WTC11 (cell line): ENCODE measurements at regions not wholly inside any gene's neighbourhood (a gene's known extent, or its start where the extent isn't known, plus 50 kb on each side); places are given as distances from the start of the nearest gene placed in this dataset.

Source experiments
- ATAC-seq: fragments of 200-7000 bp; cut with Tn5 transposase; 2 replicates; pipeline ENCODE4 v1.10.0; 2021; ENCODE audit warnings: mild to moderate bottlenecking, moderate library complexity
- CTCF ChIA-PET: fragments of 300-600 bp; sonication (Branson Sonifier 250); formaldehyde crosslinking; loops from one replicate; lab custom pipeline; 2021; ENCODE audit warnings: antibody characterized with exemption; lab: Charles Lee
- POLR2A ChIA-PET: fragments of 350-600 bp; sonication (Branson Sonifier 250); formaldehyde crosslinking; loops from one replicate; lab custom pipeline; 2021; ENCODE audit warnings: antibody characterized with exemption; lab: Charles Lee
- DNase-seq: peaks from one replicate; pipeline ENCODE4 v3.0.0; 2021; ENCODE audit warnings: low spot score
- H3K27ac Mint-ChIP-seq: 2 replicates; pipeline ENCODE4 v1.8.0; 2021; ENCODE audit warnings: mixed read lengths
- H3K27me3 Mint-ChIP-seq: 2 replicates; pipeline ENCODE4 v1.8.0; 2021; ENCODE audit warnings: low read depth, mild to moderate bottlenecking, moderate library complexity, mixed read lengths
- H3K36me3 Mint-ChIP-seq: 2 replicates; pipeline ENCODE4 v1.8.0; 2021; ENCODE audit warnings: mixed read lengths
- H3K4me1 Mint-ChIP-seq: 2 replicates; pipeline ENCODE4 v1.8.0; 2022; ENCODE audit warnings: mixed read lengths
- H3K4me3 Mint-ChIP-seq: 2 replicates; pipeline ENCODE4 v1.8.0; 2021; ENCODE audit warnings: mild to moderate bottlenecking, moderate library complexity, mixed read lengths
- H3K9me3 Mint-ChIP-seq: 2 replicates; pipeline ENCODE4 v1.8.0; 2021; ENCODE audit warnings: mixed read lengths
- ATF2 ChIP-seq: sonication (generic); formaldehyde crosslinking; IDR thresholded peaks from 2 replicates; pipeline ENCODE4 v1.8.1; 2022; ENCODE audit warnings: low read depth, missing genetic modification reagents, borderline replicate concordance
- ATF3 ChIP-seq: sonication (generic); formaldehyde crosslinking; conservative IDR thresholded peaks from 2 replicates; pipeline ENCODE4 v1.8.1; 2022; ENCODE audit warnings: mild to moderate bottlenecking, missing genetic modification reagents
- ETV6 ChIP-seq: sonication (generic); formaldehyde crosslinking; IDR thresholded peaks from 2 replicates; pipeline ENCODE4 v1.8.1; 2022; ENCODE audit warnings: mild to moderate bottlenecking, missing genetic modification reagents
- FOXK1 ChIP-seq: sonication (generic); formaldehyde crosslinking; IDR thresholded peaks from 2 replicates; pipeline ENCODE4 v1.8.0; 2022; ENCODE audit warnings: mild to moderate bottlenecking, moderate library complexity, missing genetic modification reagents
- FOXP1 ChIP-seq: sonication (generic); formaldehyde crosslinking; IDR thresholded peaks from 2 replicates; pipeline ENCODE4 v1.8.0; 2022; ENCODE audit warnings: missing genetic modification reagents, mild to moderate bottlenecking, moderate library complexity, borderline replicate concordance
- FOXP4 ChIP-seq: sonication (generic); formaldehyde crosslinking; IDR thresholded peaks from 2 replicates; pipeline ENCODE4 v1.8.0; 2022; ENCODE audit warnings: mild to moderate bottlenecking, missing genetic modification reagents
- HMGA2 ChIP-seq: fragments of 250-450 bp; sonication (Bioruptor Pico); IDR thresholded peaks from 2 replicates; pipeline ENCODE4 v1.4.0; 2021; ENCODE audit warnings: mild to moderate bottlenecking, moderate library complexity
- JAZF1 ChIP-seq: fragments of 250-450 bp; sonication (Bioruptor Pico); IDR thresholded peaks from 2 replicates; pipeline ENCODE4 v1.9.0; 2021; ENCODE audit warnings: moderate library complexity, mild to moderate bottlenecking, inconsistent platforms
- MAX ChIP-seq: sonication (generic); formaldehyde crosslinking; IDR thresholded peaks from 2 replicates; pipeline ENCODE4 v1.8.0; 2022; ENCODE audit warnings: mild to moderate bottlenecking, missing genetic modification reagents
- RELA ChIP-seq: sonication (generic); formaldehyde crosslinking; IDR thresholded peaks from 2 replicates; pipeline ENCODE4 v1.8.1; 2022; ENCODE audit warnings: missing genetic modification reagents, mild to moderate bottlenecking, borderline replicate concordance
- RORB ChIP-seq: fragments of 250-450 bp; sonication (Bioruptor Pico); IDR thresholded peaks from 2 replicates; pipeline ENCODE4 v1.9.0; 2021; ENCODE audit warnings: mild to moderate bottlenecking
- TEAD4 ChIP-seq: sonication (generic); formaldehyde crosslinking; IDR thresholded peaks from 2 replicates; pipeline ENCODE4 v1.8.0; 2022; ENCODE audit warnings: mild to moderate bottlenecking, missing genetic modification reagents
- ZNF138 ChIP-seq: sonication (generic); formaldehyde crosslinking; conservative IDR thresholded peaks from 2 replicates; pipeline ENCODE4 v1.8.1; 2022; ENCODE audit warnings: mild to moderate bottlenecking, moderate library complexity, missing genetic modification reagents
- ZNF416 ChIP-seq: fragments of 250-450 bp; sonication (Bioruptor Pico); IDR thresholded peaks from 2 replicates; pipeline ENCODE4 v1.9.0; 2021; ENCODE audit warnings: mild to moderate bottlenecking, inconsistent platforms
- TF ChIP-seq, protein P1 (sequence below): fragments of 250-450 bp; sonication (Bioruptor Pico); conservative IDR thresholded peaks from 2 replicates; pipeline ENCODE4 v1.9.0; 2021; ENCODE audit warnings: mild to moderate bottlenecking
- TF ChIP-seq, protein P2 (sequence below): sonication (generic); formaldehyde crosslinking; IDR thresholded peaks from 2 replicates; pipeline ENCODE4 v1.8.1; 2023; ENCODE audit warnings: mild to moderate bottlenecking, missing genetic modification reagents, moderate library complexity
- TF ChIP-seq, protein P3 (sequence below): fragments of 250-450 bp; sonication (Bioruptor Pico); IDR thresholded peaks from 2 replicates; pipeline ENCODE4 v1.9.0; 2021; ENCODE audit warnings: mild to moderate bottlenecking

- TF ChIP-seq, protein P1, sequence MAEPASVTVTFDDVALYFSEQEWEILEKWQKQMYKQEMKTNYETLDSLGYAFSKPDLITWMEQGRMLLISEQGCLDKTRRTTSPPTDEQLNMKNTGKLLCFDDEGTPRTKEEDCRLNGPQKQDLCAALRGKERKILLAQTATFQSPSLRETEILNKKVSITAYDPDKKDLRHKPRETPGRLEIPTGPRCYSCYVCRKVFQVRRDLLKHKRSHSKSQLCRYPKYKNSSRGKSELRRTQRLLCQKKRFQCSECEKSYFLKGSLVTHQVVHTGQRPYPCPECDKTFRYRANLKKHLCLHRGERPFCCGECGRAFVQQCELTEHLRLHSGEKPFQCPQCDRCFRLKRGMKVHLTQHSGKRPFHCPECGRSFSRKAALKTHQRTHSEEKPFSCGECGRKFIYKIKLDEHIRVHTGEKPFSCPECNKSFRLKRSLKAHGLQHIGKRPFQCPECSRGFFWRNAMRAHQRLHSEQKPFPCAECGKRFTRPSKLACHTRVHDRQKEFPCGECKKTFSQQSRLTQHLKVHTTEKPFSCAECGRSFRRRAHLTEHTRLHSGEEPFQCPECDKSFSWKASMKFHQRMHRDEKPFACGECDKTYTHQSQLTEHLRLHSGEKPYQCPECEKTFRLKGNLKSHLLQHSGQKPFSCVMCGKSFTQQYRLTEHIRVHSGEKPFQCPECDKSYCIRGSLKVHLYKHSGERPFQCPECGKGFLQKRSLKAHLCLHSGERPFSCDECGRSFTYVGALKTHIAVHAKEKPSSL = no peak
- TF ChIP-seq FOXK1 (no peak), ZNF138 (CRISPR knock-in tag) (no peak), RORB (CRISPR knock-in tag) (no peak), TEAD4 (no peak), ATF2 (CRISPR knock-in tag) (no peak), MAX (CRISPR knock-in tag) (no peak), ZNF416 (CRISPR knock-in tag) (no peak)
Measured at GRCh38 chr16:64094181-64094965, 1027.5 kb downstream of the CDH11 start (continued).

DNA sequence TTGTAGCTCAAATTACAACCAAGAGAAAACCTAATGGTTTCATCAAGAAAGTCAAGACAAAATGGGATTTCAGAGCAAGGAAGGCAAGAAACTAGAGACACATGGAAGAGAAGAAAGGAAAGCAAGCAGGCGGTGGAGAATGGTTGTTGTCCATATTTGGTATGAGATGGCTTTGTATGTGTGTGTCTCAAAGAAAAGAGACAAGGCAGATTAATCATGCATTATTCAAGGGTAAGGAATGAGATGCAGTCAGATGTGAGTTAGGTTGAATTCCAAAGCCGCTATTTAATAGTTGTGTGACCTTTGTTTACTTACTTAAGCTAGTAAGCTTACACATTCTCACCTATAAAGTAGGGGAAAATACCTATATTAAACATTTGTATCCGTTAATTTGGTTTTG is 1029.6 kb downstream of the CDH11 start:
- no peak for ATAC-seq
- DNase-seq = no peak
- H3K9me3 Mint-ChIP-seq = no peaks in the 10 kb centered on the region
- TF ChIP-seq, protein P2, sequence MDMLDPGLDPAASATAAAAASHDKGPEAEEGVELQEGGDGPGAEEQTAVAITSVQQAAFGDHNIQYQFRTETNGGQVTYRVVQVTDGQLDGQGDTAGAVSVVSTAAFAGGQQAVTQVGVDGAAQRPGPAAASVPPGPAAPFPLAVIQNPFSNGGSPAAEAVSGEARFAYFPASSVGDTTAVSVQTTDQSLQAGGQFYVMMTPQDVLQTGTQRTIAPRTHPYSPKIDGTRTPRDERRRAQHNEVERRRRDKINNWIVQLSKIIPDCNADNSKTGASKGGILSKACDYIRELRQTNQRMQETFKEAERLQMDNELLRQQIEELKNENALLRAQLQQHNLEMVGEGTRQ (CRISPR knock-in tag) = no peak
- no peak for TF ChIP-seq TEAD4
- no peak for TF ChIP-seq RELA (CRISPR knock-in tag)
- TF ChIP-seq JAZF1 = no peak
- TF ChIP-seq ETV6 (CRISPR knock-in tag) = no peak
- no peak for TF ChIP-seq ZNF138 (CRISPR knock-in tag)
- no peak for TF ChIP-seq ATF3 (CRISPR knock-in tag)
- TF ChIP-seq FOXP1 (CRISPR knock-in tag) = no peak
- TF ChIP-seq, protein P3, sequence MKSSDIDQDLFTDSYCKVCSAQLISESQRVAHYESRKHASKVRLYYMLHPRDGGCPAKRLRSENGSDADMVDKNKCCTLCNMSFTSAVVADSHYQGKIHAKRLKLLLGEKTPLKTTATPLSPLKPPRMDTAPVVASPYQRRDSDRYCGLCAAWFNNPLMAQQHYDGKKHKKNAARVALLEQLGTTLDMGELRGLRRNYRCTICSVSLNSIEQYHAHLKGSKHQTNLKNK (CRISPR knock-in tag) = no peak
- no peak for TF ChIP-seq HMGA2 (CRISPR knock-in tag)
- TF ChIP-seq FOXP4 (CRISPR knock-in tag) = no peak
- ChIA-PET POLR2A (no interaction called here), CTCF (interaction anchor here (1.0 kb wide), 1 partner anchor 12 kb away, joined by 3 read pairs; no protein-coding TSS in a partner anchor)
- no peaks in the 10 kb centered on the region for H3K27me3 Mint-ChIP-seq
- H3K4me1 Mint-ChIP-seq = peaks cover 6% of the 10 kb centered on the region
- H3K36me3 Mint-ChIP-seq = no peaks in the 10 kb centered on the region
- H3K27ac Mint-ChIP-seq = no peak overlapping the region
- no peak overlapping the region for H3K4me3 Mint-ChIP-seq
